HepG2 (cell line): ENCODE measurements at regions not wholly inside any gene's neighbourhood (a gene's known extent, or its start where the extent isn't known, plus 50 kb on each side); places are given as distances from the start of the nearest gene placed in this dataset.

ENCODE experiments used
- NFATC3 ChIP-seq: sonication (generic); formaldehyde crosslinking; IDR thresholded peaks from 2 replicates; pipeline ENCODE4 v1.5.1; 2020; ENCODE audit warnings: mild to moderate bottlenecking, missing genetic modification reagents
- NR2F2 ChIP-seq: IDR thresholded peaks from 2 replicates; pipeline ENCODE4 v1.6.1; 2012; ENCODE audit warnings: low read depth, inconsistent platforms, borderline replicate concordance
- SIX1 ChIP-seq: sonication (generic); formaldehyde crosslinking; IDR thresholded peaks from 2 replicates; pipeline ENCODE4 v1.4.0; 2020; ENCODE audit warnings: missing genetic modification reagents, borderline replicate concordance
- SMAD3 ChIP-seq: sonication (generic); formaldehyde crosslinking; IDR thresholded peaks from 2 replicates; pipeline ENCODE4 v1.4.0; 2020; ENCODE audit warnings: missing genetic modification reagents
- YY1 ChIP-seq: IDR thresholded peaks from 2 replicates; pipeline ENCODE4 v1.6.1; 2011; ENCODE audit warnings: low read length, low read depth, moderate library complexity, mild to moderate bottlenecking; ENCODE audit not compliant: insufficient read depth, insufficient replicate concordance
- ZNF12 ChIP-seq: sonication (generic); formaldehyde crosslinking; IDR thresholded peaks from 2 replicates; pipeline ENCODE4 v1.5.0; 2020; ENCODE audit warnings: missing genetic modification reagents
- ZNF570 ChIP-seq: sonication (generic); formaldehyde crosslinking; IDR thresholded peaks from 2 replicates; pipeline ENCODE4 v1.4.0; 2020; ENCODE audit warnings: mild to moderate bottlenecking, missing genetic modification reagents, borderline replicate concordance
- ZZZ3 ChIP-seq: sonication (generic); formaldehyde crosslinking; IDR thresholded peaks from 2 replicates; pipeline ENCODE4 v1.4.0; 2020; ENCODE audit warnings: missing genetic modification reagents, mild to moderate bottlenecking, borderline replicate concordance
- TF ChIP-seq, protein P1 (sequence below): sonication (generic); formaldehyde crosslinking; conservative IDR thresholded peaks from 2 replicates; pipeline ENCODE4 v1.8.0; 2022; ENCODE audit warnings: missing genetic modification reagents
- TF ChIP-seq, protein P2 (sequence below), 2 experiments: sonication (generic) in 1 of 2; formaldehyde crosslinking in 1 of 2; IDR thresholded peaks; 2 replicates each; pipeline versions ENCODE4 v1.4.0 to v1.6.1; 2016 to 2020; ENCODE audit warnings: borderline replicate concordance in 1 of 2, low read depth in 1 of 2, mild to moderate bottlenecking in 1 of 2, missing genetic modification reagents in 1 of 2
- TF ChIP-seq, protein P3 (sequence below): IDR thresholded peaks from 2 replicates; pipeline ENCODE4 v1.4.0; 2020; ENCODE audit warnings: mild to moderate bottlenecking, missing genetic modification reagents

DNA sequence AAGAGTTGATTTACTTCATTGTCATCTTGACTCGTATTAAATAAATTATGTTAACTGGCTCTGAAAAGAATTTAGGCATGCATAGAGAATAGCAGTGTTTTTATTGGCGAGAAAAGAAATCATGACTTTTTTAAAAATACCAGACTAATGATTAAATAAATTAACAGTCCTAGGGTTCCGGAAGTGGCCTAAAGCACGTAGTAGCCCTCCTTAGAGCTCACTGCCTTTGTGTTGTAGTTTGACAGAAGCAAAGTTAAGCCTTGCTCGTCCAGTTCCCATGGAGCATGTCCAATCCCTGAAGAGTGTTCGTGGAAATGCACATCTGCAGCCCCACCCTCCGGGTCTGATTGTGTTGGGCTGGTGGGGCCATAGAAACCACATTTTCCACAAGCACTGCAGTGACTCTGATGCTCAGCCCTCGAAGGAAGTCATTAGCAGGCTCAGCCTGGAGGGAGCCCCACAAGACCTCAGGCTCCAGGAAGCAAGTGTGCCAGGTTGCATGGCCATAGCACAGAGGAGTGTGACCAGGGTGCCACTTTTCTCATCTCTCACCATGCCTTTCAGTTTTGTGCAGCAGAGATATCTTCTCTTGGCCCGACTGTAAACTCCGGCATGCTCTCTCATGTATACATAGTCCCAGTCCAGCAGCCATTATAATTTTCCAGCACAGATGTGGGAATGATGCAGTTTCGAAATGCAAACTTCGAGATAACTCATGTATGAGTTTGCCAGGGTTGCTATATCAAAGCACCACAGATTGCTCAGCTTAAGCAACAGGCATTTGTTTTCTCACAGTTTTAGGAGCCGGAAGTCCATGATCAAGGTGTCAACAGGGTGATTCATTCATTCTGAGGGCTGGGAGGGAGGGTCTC, 188.6 kb upstream of the SH3BP4 start (continued):
- TF ChIP-seq, protein P1, sequence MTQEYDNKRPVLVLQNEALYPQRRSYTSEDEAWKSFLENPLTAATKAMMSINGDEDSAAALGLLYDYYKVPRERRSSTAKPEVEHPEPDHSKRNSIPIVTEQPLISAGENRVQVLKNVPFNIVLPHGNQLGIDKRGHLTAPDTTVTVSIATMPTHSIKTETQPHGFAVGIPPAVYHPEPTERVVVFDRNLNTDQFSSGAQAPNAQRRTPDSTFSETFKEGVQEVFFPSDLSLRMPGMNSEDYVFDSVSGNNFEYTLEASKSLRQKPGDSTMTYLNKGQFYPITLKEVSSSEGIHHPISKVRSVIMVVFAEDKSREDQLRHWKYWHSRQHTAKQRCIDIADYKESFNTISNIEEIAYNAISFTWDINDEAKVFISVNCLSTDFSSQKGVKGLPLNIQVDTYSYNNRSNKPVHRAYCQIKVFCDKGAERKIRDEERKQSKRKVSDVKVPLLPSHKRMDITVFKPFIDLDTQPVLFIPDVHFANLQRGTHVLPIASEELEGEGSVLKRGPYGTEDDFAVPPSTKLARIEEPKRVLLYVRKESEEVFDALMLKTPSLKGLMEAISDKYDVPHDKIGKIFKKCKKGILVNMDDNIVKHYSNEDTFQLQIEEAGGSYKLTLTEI (CRISPR knock-in tag): no peak
- TF ChIP-seq NR2F2 (no peak), SMAD3 (0 out of 2 replicates have a peak, but pooled peaks have one; percentile 14), NFATC3 (CRISPR knock-in tag) (no peak), YY1 (peak; percentile 50), ZNF570 (CRISPR knock-in tag) (no peak), SIX1 (CRISPR knock-in tag) (no peak), ZNF12 (peak; percentile 73; the same call in 1 of the 2 replicates), ZZZ3 (no peak)
- TF ChIP-seq, protein P2, sequence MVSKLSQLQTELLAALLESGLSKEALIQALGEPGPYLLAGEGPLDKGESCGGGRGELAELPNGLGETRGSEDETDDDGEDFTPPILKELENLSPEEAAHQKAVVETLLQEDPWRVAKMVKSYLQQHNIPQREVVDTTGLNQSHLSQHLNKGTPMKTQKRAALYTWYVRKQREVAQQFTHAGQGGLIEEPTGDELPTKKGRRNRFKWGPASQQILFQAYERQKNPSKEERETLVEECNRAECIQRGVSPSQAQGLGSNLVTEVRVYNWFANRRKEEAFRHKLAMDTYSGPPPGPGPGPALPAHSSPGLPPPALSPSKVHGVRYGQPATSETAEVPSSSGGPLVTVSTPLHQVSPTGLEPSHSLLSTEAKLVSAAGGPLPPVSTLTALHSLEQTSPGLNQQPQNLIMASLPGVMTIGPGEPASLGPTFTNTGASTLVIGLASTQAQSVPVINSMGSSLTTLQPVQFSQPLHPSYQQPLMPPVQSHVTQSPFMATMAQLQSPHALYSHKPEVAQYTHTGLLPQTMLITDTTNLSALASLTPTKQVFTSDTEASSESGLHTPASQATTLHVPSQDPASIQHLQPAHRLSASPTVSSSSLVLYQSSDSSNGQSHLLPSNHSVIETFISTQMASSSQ (IDR thresholded peaks at IDR 0.05; ENCODE audit: low read depth): no peak
- TF ChIP-seq, protein P2 (CRISPR knock-in tag; IDR thresholded peaks at IDR 0.05; ENCODE audit: borderline replicate concordance): no peak
- TF ChIP-seq, protein P3, sequence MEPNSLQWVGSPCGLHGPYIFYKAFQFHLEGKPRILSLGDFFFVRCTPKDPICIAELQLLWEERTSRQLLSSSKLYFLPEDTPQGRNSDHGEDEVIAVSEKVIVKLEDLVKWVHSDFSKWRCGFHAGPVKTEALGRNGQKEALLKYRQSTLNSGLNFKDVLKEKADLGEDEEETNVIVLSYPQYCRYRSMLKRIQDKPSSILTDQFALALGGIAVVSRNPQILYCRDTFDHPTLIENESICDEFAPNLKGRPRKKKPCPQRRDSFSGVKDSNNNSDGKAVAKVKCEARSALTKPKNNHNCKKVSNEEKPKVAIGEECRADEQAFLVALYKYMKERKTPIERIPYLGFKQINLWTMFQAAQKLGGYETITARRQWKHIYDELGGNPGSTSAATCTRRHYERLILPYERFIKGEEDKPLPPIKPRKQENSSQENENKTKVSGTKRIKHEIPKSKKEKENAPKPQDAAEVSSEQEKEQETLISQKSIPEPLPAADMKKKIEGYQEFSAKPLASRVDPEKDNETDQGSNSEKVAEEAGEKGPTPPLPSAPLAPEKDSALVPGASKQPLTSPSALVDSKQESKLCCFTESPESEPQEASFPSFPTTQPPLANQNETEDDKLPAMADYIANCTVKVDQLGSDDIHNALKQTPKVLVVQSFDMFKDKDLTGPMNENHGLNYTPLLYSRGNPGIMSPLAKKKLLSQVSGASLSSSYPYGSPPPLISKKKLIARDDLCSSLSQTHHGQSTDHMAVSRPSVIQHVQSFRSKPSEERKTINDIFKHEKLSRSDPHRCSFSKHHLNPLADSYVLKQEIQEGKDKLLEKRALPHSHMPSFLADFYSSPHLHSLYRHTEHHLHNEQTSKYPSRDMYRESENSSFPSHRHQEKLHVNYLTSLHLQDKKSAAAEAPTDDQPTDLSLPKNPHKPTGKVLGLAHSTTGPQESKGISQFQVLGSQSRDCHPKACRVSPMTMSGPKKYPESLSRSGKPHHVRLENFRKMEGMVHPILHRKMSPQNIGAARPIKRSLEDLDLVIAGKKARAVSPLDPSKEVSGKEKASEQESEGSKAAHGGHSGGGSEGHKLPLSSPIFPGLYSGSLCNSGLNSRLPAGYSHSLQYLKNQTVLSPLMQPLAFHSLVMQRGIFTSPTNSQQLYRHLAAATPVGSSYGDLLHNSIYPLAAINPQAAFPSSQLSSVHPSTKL (CRISPR knock-in tag): peak; percentile 73
